ENCODE measurements at regions not wholly inside any gene's neighbourhood (a gene's known extent, or its start where the extent isn't known, plus 50 kb on each side); places are given as distances from the start of the nearest gene placed in this dataset.

GRCh38 chrX:14356401-14356800 is 172.9 kb upstream of the GLRA2 start:
- Histone ChIP-seq H3K4me1 (ENCODE audit: insufficient read depth, low read length) (no peaks in the 10 kb centered on the region), H4K20me1 (ENCODE audit: insufficient read depth, low read length) (no peaks in the 10 kb centered on the region), H3K27ac (ENCODE audit: low read depth, low read length) (no peak overlapping the region), H3K9me3 (ENCODE audit: insufficient read depth, low read depth, low read length) (no peaks in the 10 kb centered on the region), H3K4me2 (ENCODE audit: low read length) (no peak overlapping the region), H3K36me3 (ENCODE audit: insufficient read depth, low read length) (no peaks in the 10 kb centered on the region), H3K79me2 (ENCODE audit: insufficient read depth, low read length) (no peaks in the 10 kb centered on the region), H2AFZ (ENCODE audit: low read depth, low read length) (no peak overlapping the region), H3K4me3 (ENCODE audit: insufficient read depth, low read depth, low read length) (no peak overlapping the region), H3K9ac (ENCODE audit: low read length) (no peak overlapping the region), H3K27me3 (ENCODE audit: insufficient read depth, low read length) (no peaks in the 10 kb centered on the region)
- H3K9me3 Mint-ChIP-seq (ENCODE audit: unreplicated experiment) = no peaks in the 10 kb centered on the region
- no peaks in the 10 kb centered on the region for H3K27me3 Mint-ChIP-seq (ENCODE audit: low read depth, unreplicated experiment)
- peak overlapping the region; percentile 12 for H3K27ac Mint-ChIP-seq (ENCODE audit: unreplicated experiment)
- DNase-seq (ENCODE audit: low read depth) (no peak), FAIRE-seq (peak; percentile 95)
- H3K36me3 Mint-ChIP-seq (ENCODE audit: low read depth, unreplicated experiment) = no peaks in the 10 kb centered on the region
- no peak for TF ChIP-seq CTCF (IDR thresholded peaks at IDR 0.05; ENCODE audit: insufficient read depth, low read depth, low read length)
- no peak for TF ChIP-seq EZH2 (IDR thresholded peaks at IDR 0.05; ENCODE audit: insufficient read depth, low read length)
- H3K4me3 Mint-ChIP-seq (ENCODE audit: unreplicated experiment) = no peak overlapping the region
- peaks cover 21% of the 10 kb centered on the region for H3K4me1 Mint-ChIP-seq (ENCODE audit: low read depth, unreplicated experiment)

- no peak for TF ChIP-seq EZH2 (IDR thresholded peaks at IDR 0.05; ENCODE audit: insufficient read depth, low read length)
- no peak for TF ChIP-seq CTCF (IDR thresholded peaks at IDR 0.05; ENCODE audit: insufficient read depth, low read depth, low read length)
- Histone ChIP-seq H3K79me2 (ENCODE audit: insufficient read depth, low read length) (no peaks in the 10 kb centered on the region), H3K27me3 (ENCODE audit: insufficient read depth, low read length) (no peaks in the 10 kb centered on the region), H3K4me3 (ENCODE audit: insufficient read depth, low read depth, low read length) (no peak overlapping the region), H2AFZ (ENCODE audit: low read depth, low read length) (no peak overlapping the region), H3K4me2 (ENCODE audit: low read length) (no peak overlapping the region), H3K9ac (ENCODE audit: low read length) (no peak overlapping the region), H3K9me3 (ENCODE audit: insufficient read depth, low read depth, low read length) (no peaks in the 10 kb centered on the region), H3K27ac (ENCODE audit: low read depth, low read length) (no peak overlapping the region), H3K4me1 (ENCODE audit: insufficient read depth, low read length) (no peaks in the 10 kb centered on the region), H4K20me1 (ENCODE audit: insufficient read depth, low read length) (no peaks in the 10 kb centered on the region), H3K36me3 (ENCODE audit: insufficient read depth, low read length) (no peaks in the 10 kb centered on the region)
- H3K4me1 Mint-ChIP-seq (ENCODE audit: low read depth, unreplicated experiment) = peaks cover 21% of the 10 kb centered on the region
- H3K9me3 Mint-ChIP-seq (ENCODE audit: unreplicated experiment) = no peaks in the 10 kb centered on the region
- DNase-seq (ENCODE audit: low read depth) (no peak), FAIRE-seq (peak; percentile 78)
- H3K4me3 Mint-ChIP-seq (ENCODE audit: unreplicated experiment) = no peak overlapping the region
- no peaks in the 10 kb centered on the region for H3K27me3 Mint-ChIP-seq (ENCODE audit: low read depth, unreplicated experiment)
- no peaks in the 10 kb centered on the region for H3K36me3 Mint-ChIP-seq (ENCODE audit: low read depth, unreplicated experiment)
- H3K27ac Mint-ChIP-seq (ENCODE audit: unreplicated experiment) = peak overlapping the region; percentile 77
These were observed 173.8 kb upstream of the GLRA2 start for GRCh38 chrX:14355556-14355955.

- Histone ChIP-seq H3K4me2 (ENCODE audit: low read length) (no peak overlapping the region), H4K20me1 (ENCODE audit: insufficient read depth, low read length) (no peaks in the 10 kb centered on the region), H3K9me3 (ENCODE audit: insufficient read depth, low read depth, low read length) (no peaks in the 10 kb centered on the region), H3K27me3 (ENCODE audit: insufficient read depth, low read length) (no peaks in the 10 kb centered on the region), H3K79me2 (ENCODE audit: insufficient read depth, low read length) (no peaks in the 10 kb centered on the region), H3K27ac (ENCODE audit: low read depth, low read length) (no peak overlapping the region), H3K4me1 (ENCODE audit: insufficient read depth, low read length) (no peaks in the 10 kb centered on the region), H3K4me3 (ENCODE audit: insufficient read depth, low read depth, low read length) (no peak overlapping the region), H3K36me3 (ENCODE audit: insufficient read depth, low read length) (no peaks in the 10 kb centered on the region), H2AFZ (ENCODE audit: low read depth, low read length) (no peak overlapping the region), H3K9ac (ENCODE audit: low read length) (no peak overlapping the region)
- no peak for TF ChIP-seq CTCF (IDR thresholded peaks at IDR 0.05; ENCODE audit: insufficient read depth, low read depth, low read length)
- no peak for TF ChIP-seq EZH2 (IDR thresholded peaks at IDR 0.05; ENCODE audit: insufficient read depth, low read length)
- FAIRE-seq = no peak
- Mint-ChIP-seq H3K4me1 (ENCODE audit: low read depth, unreplicated experiment) (peaks cover 21% of the 10 kb centered on the region), H3K27ac (ENCODE audit: unreplicated experiment) (peak overlapping the region; percentile 55), H3K9me3 (ENCODE audit: unreplicated experiment) (no peaks in the 10 kb centered on the region), H3K27me3 (ENCODE audit: low read depth, unreplicated experiment) (no peaks in the 10 kb centered on the region), H3K4me3 (ENCODE audit: unreplicated experiment) (no peak overlapping the region), H3K36me3 (ENCODE audit: low read depth, unreplicated experiment) (no peaks in the 10 kb centered on the region)
- no peak for DNase-seq (ENCODE audit: low read depth)
These were observed 174.8 kb upstream of the GLRA2 start for GRCh38 chrX:14354521-14354920.

All from astrocyte (in vitro differentiated cells and primary cell).